Neural cell (in vitro differentiated cells): ENCODE measurements at regions not wholly inside any gene's neighbourhood (a gene's known extent, or its start where the extent isn't known, plus 50 kb on each side); places are given as distances from the start of the nearest gene placed in this dataset.
A peak's percentile ranks its signal among the peaks of the same experiment; 100 is the strongest.

ENCODE experiments used
- H2AFZ ChIP-seq: fragments of 200-600, 300-800 bp; sonication (generic), shearing (Covaris generic); 2 replicates; pipeline ENCODE4 v1.6.0; 2014; ENCODE audit warnings: low read depth, mild to moderate bottlenecking, antibody characterized with exemption, low read length, moderate library complexity
- H3F3A ChIP-seq: fragments of 200-600 bp; shearing (Covaris generic); 2 replicates; pipeline ENCODE4 v1.6.1; 2016; ENCODE audit warnings: mild to moderate bottlenecking, moderate library complexity, mixed read lengths, antibody characterized with exemption, low read length; ENCODE audit not compliant: insufficient read depth, poor library complexity, severe bottlenecking
- H3K27ac ChIP-seq: fragments of 200-600, 300-800 bp; sonication (generic), shearing (Covaris generic); 2 replicates; pipeline ENCODE4 v1.5.1; 2014; ENCODE audit warnings: mild to moderate bottlenecking, low read length, moderate library complexity
- H3K27me3 ChIP-seq: fragments of 300-800, 200-600 bp; sonication (generic), shearing (Covaris generic); 2 replicates; pipeline ENCODE4 v1.6.0; 2014; ENCODE audit warnings: mild to moderate bottlenecking, low read depth, low read length, moderate library complexity; ENCODE audit not compliant: insufficient read depth
- H3K36me3 ChIP-seq: fragments of 300-800, 200-600 bp; sonication (generic), shearing (Covaris generic); 2 replicates; pipeline ENCODE4 v1.5.1; 2014; ENCODE audit warnings: mild to moderate bottlenecking, antibody characterized with exemption, low read length, moderate library complexity; ENCODE audit not compliant: insufficient read depth
- H3K4me2 ChIP-seq: fragments of 300-800, 200-600 bp; sonication (generic), shearing (Covaris generic); 2 replicates; pipeline ENCODE4 v1.6.0; 2014; ENCODE audit warnings: mild to moderate bottlenecking, low read length
- H3K4me3 ChIP-seq: fragments of 300-800, 200-600 bp; sonication (generic), shearing (Covaris generic); 2 replicates; pipeline ENCODE4 v1.5.1; 2014; ENCODE audit warnings: mild to moderate bottlenecking, low read length, moderate library complexity
- H3K79me2 ChIP-seq: fragments of 200-600 bp; shearing (Covaris generic); replicated peaks from 2 replicates; pipeline ENCODE4 v1.6.0; 2014; ENCODE audit warnings: mild to moderate bottlenecking, low read length, moderate library complexity; ENCODE audit not compliant: insufficient read depth
- H3K9ac ChIP-seq: fragments of 300-800, 200-600 bp; sonication (generic), shearing (Covaris generic); 2 replicates; pipeline ENCODE4 v1.6.1; 2016; ENCODE audit warnings: mild to moderate bottlenecking, low read length, mixed read lengths
- H3K9me2 ChIP-seq: fragments of 200-600 bp; shearing (Covaris generic); 2 replicates; pipeline ENCODE4 v1.6.1; 2016; ENCODE audit warnings: mild to moderate bottlenecking, low read length, mixed read lengths; ENCODE audit not compliant: insufficient read depth
- H3K9me3 ChIP-seq: fragments of 200-600, 300-800 bp; sonication (generic), shearing (Covaris generic); 2 replicates; pipeline ENCODE4 v1.6.1; 2016; ENCODE audit warnings: mild to moderate bottlenecking, mixed run types, low read length, moderate library complexity, mixed read lengths
- H4K20me1 ChIP-seq: fragments of 200-600 bp; shearing (Covaris generic); 2 replicates; pipeline ENCODE4 v1.6.1; 2016; ENCODE audit warnings: mild to moderate bottlenecking, mixed run types; ENCODE audit not compliant: insufficient read depth
- EP300 ChIP-seq: fragments of 450-650 bp; conservative IDR thresholded peaks from 2 replicates; pipeline ENCODE4 v1.6.1; 2014; ENCODE audit warnings: antibody characterized with exemption, mild to moderate bottlenecking, moderate library complexity; ENCODE audit not compliant: poor library complexity, severe bottlenecking
- EZH2 ChIP-seq: fragments of 200-600, 300-800 bp; shearing (Covaris generic), sonication (generic); IDR thresholded peaks from 2 replicates; pipeline ENCODE4 v1.6.1; 2014; ENCODE audit warnings: antibody characterized with exemption, low read length, borderline replicate concordance, mild to moderate bottlenecking; ENCODE audit not compliant: insufficient read depth, poor library complexity, severe bottlenecking
- MXI1 ChIP-seq: fragments of 450-650 bp; conservative IDR thresholded peaks from 2 replicates; pipeline ENCODE4 v1.6.1; 2014; ENCODE audit warnings: antibody characterized with exemption, mild to moderate bottlenecking; ENCODE audit not compliant: poor library complexity, severe bottlenecking
- POLR2AphosphoS5 ChIP-seq: IDR thresholded peaks from 2 replicates; pipeline ENCODE4 v1.6.1; 2012
- RAD21 ChIP-seq: fragments of 450-650 bp; conservative IDR thresholded peaks from 2 replicates; pipeline ENCODE4 v1.6.1; 2014; ENCODE audit warnings: antibody characterized with exemption, mild to moderate bottlenecking, moderate library complexity
- SMC3 ChIP-seq: fragments of 450-650 bp; conservative IDR thresholded peaks from 2 replicates; pipeline ENCODE4 v1.6.1; 2014; ENCODE audit warnings: antibody characterized with exemption, mild to moderate bottlenecking, moderate library complexity; ENCODE audit not compliant: poor library complexity
- TAF1 ChIP-seq: IDR thresholded peaks from 2 replicates; pipeline ENCODE4 v1.6.1; 2012; ENCODE audit warnings: low read depth
- TF ChIP-seq, protein P1 (sequence below): IDR thresholded peaks from 2 replicates; pipeline ENCODE4 v1.6.1; 2012; ENCODE audit warnings: borderline replicate concordance
- TF ChIP-seq, protein P2 (sequence below): fragments of 450-650 bp; IDR thresholded peaks from 2 replicates; pipeline ENCODE4 v1.5.1; 2014; ENCODE audit warnings: antibody characterized with exemption, mild to moderate bottlenecking, moderate library complexity; ENCODE audit not compliant: poor library complexity, severe bottlenecking

DNA sequence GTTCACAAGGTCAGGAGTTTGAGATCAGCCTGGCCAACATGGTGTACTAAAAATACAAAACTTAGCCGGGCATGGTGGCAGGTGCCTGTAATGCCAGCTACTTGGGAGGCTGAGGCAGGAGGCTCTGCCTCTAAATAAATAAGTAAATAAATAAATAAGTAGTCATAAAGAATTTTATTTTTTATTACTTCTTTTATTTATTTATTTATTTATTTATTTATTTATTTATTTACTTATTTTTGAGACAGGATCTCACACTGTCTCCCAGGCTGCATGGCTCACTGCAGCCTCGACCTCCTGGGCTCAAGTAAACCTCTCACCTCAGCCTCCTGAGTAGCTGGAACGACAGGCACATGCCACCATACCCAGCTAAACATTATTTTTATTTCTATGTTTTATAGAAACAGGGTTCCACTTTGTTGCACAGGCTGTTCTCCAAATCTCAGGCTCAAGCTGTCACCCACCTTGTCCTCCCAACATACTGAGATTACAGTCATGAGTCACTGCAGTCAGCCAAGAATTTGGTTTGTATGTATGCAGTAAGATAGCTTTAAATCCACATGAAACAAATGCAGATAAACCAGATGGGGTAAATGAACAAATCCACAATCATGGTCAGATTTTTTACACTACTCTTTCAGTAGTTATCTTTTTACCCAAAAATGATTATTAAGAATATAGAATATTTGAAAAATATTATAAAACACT lies 523.3 kb upstream of the RGS18 start:
- no peak overlapping the region for H2AFZ ChIP-seq
- no peaks in the 10 kb centered on the region for H3K9me2 ChIP-seq
- H4K20me1 ChIP-seq, result no peaks in the 10 kb centered on the region
- H3K9me3 ChIP-seq, result no peaks in the 10 kb centered on the region
- no peak for TF ChIP-seq MXI1
- TF ChIP-seq, protein P1, sequence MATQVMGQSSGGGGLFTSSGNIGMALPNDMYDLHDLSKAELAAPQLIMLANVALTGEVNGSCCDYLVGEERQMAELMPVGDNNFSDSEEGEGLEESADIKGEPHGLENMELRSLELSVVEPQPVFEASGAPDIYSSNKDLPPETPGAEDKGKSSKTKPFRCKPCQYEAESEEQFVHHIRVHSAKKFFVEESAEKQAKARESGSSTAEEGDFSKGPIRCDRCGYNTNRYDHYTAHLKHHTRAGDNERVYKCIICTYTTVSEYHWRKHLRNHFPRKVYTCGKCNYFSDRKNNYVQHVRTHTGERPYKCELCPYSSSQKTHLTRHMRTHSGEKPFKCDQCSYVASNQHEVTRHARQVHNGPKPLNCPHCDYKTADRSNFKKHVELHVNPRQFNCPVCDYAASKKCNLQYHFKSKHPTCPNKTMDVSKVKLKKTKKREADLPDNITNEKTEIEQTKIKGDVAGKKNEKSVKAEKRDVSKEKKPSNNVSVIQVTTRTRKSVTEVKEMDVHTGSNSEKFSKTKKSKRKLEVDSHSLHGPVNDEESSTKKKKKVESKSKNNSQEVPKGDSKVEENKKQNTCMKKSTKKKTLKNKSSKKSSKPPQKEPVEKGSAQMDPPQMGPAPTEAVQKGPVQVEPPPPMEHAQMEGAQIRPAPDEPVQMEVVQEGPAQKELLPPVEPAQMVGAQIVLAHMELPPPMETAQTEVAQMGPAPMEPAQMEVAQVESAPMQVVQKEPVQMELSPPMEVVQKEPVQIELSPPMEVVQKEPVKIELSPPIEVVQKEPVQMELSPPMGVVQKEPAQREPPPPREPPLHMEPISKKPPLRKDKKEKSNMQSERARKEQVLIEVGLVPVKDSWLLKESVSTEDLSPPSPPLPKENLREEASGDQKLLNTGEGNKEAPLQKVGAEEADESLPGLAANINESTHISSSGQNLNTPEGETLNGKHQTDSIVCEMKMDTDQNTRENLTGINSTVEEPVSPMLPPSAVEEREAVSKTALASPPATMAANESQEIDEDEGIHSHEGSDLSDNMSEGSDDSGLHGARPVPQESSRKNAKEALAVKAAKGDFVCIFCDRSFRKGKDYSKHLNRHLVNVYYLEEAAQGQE, result no peak
- no peak for TF ChIP-seq EZH2
- TF ChIP-seq TAF1, result no peak
- no peak for TF ChIP-seq SMC3
- TF ChIP-seq EP300, result no peak
- TF ChIP-seq, protein P2, sequence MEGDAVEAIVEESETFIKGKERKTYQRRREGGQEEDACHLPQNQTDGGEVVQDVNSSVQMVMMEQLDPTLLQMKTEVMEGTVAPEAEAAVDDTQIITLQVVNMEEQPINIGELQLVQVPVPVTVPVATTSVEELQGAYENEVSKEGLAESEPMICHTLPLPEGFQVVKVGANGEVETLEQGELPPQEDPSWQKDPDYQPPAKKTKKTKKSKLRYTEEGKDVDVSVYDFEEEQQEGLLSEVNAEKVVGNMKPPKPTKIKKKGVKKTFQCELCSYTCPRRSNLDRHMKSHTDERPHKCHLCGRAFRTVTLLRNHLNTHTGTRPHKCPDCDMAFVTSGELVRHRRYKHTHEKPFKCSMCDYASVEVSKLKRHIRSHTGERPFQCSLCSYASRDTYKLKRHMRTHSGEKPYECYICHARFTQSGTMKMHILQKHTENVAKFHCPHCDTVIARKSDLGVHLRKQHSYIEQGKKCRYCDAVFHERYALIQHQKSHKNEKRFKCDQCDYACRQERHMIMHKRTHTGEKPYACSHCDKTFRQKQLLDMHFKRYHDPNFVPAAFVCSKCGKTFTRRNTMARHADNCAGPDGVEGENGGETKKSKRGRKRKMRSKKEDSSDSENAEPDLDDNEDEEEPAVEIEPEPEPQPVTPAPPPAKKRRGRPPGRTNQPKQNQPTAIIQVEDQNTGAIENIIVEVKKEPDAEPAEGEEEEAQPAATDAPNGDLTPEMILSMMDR, result no peak
- TF ChIP-seq RAD21, result no peak
- no peak for TF ChIP-seq POLR2AphosphoS5
- no peaks in the 10 kb centered on the region for H3K27me3 ChIP-seq
- no peaks in the 10 kb centered on the region for H3K36me3 ChIP-seq
- no peak overlapping the region for H3K27ac ChIP-seq
- no peaks in the 10 kb centered on the region for H3F3A ChIP-seq
- H3K9ac ChIP-seq, result no peak overlapping the region
- H3K79me2 ChIP-seq, result no peaks in the 10 kb centered on the region
- H3K4me3 ChIP-seq, result no peak overlapping the region
- H3K4me2 ChIP-seq, result no peak overlapping the region

- no peaks in the 10 kb centered on the region for H3K9me2 ChIP-seq
- no peaks in the 10 kb centered on the region for H3F3A ChIP-seq
- H3K79me2 ChIP-seq, result no peaks in the 10 kb centered on the region
- no peaks in the 10 kb centered on the region for H3K27me3 ChIP-seq
- no peaks in the 10 kb centered on the region for H3K9me3 ChIP-seq
- no peak overlapping the region for H3K9ac ChIP-seq
- peak; percentile 60 for TF ChIP-seq EP300
- TF ChIP-seq POLR2AphosphoS5, result peak; percentile 35
- no peak for TF ChIP-seq MXI1
- H3K4me3 ChIP-seq, result no peak overlapping the region
- H4K20me1 ChIP-seq, result no peaks in the 10 kb centered on the region
- H3K27ac ChIP-seq, result no peak overlapping the region
- no peak overlapping the region for H3K4me2 ChIP-seq
- H3K36me3 ChIP-seq, result no peaks in the 10 kb centered on the region
- H2AFZ ChIP-seq, result no peak overlapping the region
Measured at GRCh38 chr1:191636345-191636744, 521.9 kb upstream of the RGS18 start.
